OCI-LY3 (cell line): ENCODE measurements at regions not wholly inside any gene's neighbourhood (a gene's known extent, or its start where the extent isn't known, plus 50 kb on each side); places are given as distances from the start of the nearest gene placed in this dataset.

ENCODE experiments used
- CTCF ChIP-seq: fragments of 200-600, 300-600 bp; sonication (generic); IDR thresholded peaks from 2 replicates; pipeline ENCODE4 v1.5.1; 2014; ENCODE audit warnings: antibody characterized with exemption, low read length, low read depth
- EZH2phosphoT487 ChIP-seq: fragments of 200-600 bp; shearing (Covaris generic); IDR thresholded peaks from 2 replicates; pipeline ENCODE4 v1.6.1; 2018; ENCODE audit warnings: antibody characterized with exemption, mixed run types, low read depth

GRCh38 chr22:49586244-49586748, 241.4 kb downstream of the BRD1 start:
- TF ChIP-seq CTCF (no peak), EZH2phosphoT487 (no peak)
